ENCODE measurements at regions not wholly inside any gene's neighbourhood (a gene's known extent, or its start where the extent isn't known, plus 50 kb on each side); places are given as distances from the start of the nearest gene placed in this dataset.

GRCh38 chr1:208820580-208821212, 576.5 kb upstream of the PLXNA2 start:
- TF ChIP-seq CTCF (IDR thresholded peaks at IDR 0.05) (no peak), POLR2AphosphoS5 (IDR thresholded peaks at IDR 0.05) (no peak), EP300 (IDR thresholded peaks at IDR 0.05) (no peak), POLR2A (IDR thresholded peaks at IDR 0.05) (no peak)
